ENCODE measurements at regions not wholly inside any gene's neighbourhood (a gene's known extent, or its start where the extent isn't known, plus 50 kb on each side); places are given as distances from the start of the nearest gene placed in this dataset.
A peak's percentile ranks its signal among the peaks of the same experiment; 100 is the strongest.

- H3K36me3 Mint-ChIP-seq, result no peaks in the 10 kb centered on the region
- H3K4me1 Mint-ChIP-seq, result no peaks in the 10 kb centered on the region
- no peak overlapping the region for H3K4me3 ChIP-seq
- no peak overlapping the region for H3K27ac Mint-ChIP-seq
- H3F3A ChIP-seq (ENCODE audit: low read depth), result no peaks in the 10 kb centered on the region
- H3K9ac ChIP-seq, result no peak overlapping the region
- no peaks in the 10 kb centered on the region for H3K27me3 ChIP-seq
- H3K9me3 ChIP-seq (ENCODE audit: low read depth), result no peaks in the 10 kb centered on the region
- H3K4me1 ChIP-seq, result no peaks in the 10 kb centered on the region
- H3K9me3 Mint-ChIP-seq, result no peaks in the 10 kb centered on the region
- H3K4me2 ChIP-seq, result no peak overlapping the region
- no peak for DNase-seq (ENCODE audit: low spot score)
- no peak overlapping the region for H3K27ac ChIP-seq
- no peak overlapping the region for H3K4me3 Mint-ChIP-seq
- H3K27me3 Mint-ChIP-seq (ENCODE audit: insufficient read depth, low read depth), result no peaks in the 10 kb centered on the region
- no peaks in the 10 kb centered on the region for H3K36me3 ChIP-seq
- no peak overlapping the region for H2AFZ ChIP-seq (replicated peaks)
- H4K20me1 ChIP-seq (ENCODE audit: low read depth), result no peaks in the 10 kb centered on the region
- H3K79me2 ChIP-seq (ENCODE audit: low read depth), result no peaks in the 10 kb centered on the region
- no peak for TF ChIP-seq EZH2 (IDR thresholded peaks at IDR 0.05)
- TF ChIP-seq EZH2phosphoT487 (IDR thresholded peaks at IDR 0.05), result no peak
- no peak for TF ChIP-seq CTCF (IDR thresholded peaks at IDR 0.05)
These were observed 152.6 kb downstream of the ZC3H11B start for GRCh38 chr1:219460081-219460895.

- Histone ChIP-seq H2AFZ (replicated peaks) (no peak overlapping the region), H3K9me3 (ENCODE audit: low read depth) (no peaks in the 10 kb centered on the region), H3K4me3 (no peak overlapping the region), H3K4me1 (no peaks in the 10 kb centered on the region), H3K79me2 (ENCODE audit: low read depth) (no peaks in the 10 kb centered on the region), H3K9ac (no peak overlapping the region), H3F3A (ENCODE audit: low read depth) (no peaks in the 10 kb centered on the region), H3K27me3 (no peaks in the 10 kb centered on the region), H3K36me3 (no peaks in the 10 kb centered on the region), H4K20me1 (ENCODE audit: low read depth) (no peaks in the 10 kb centered on the region), H3K4me2 (no peak overlapping the region), H3K27ac (no peak overlapping the region)
- DNase-seq (ENCODE audit: low spot score), result no peak
- Mint-ChIP-seq H3K27me3 (ENCODE audit: insufficient read depth, low read depth) (no peaks in the 10 kb centered on the region), H3K36me3 (no peaks in the 10 kb centered on the region), H3K4me1 (no peaks in the 10 kb centered on the region), H3K27ac (no peak overlapping the region), H3K9me3 (no peaks in the 10 kb centered on the region), H3K4me3 (no peak overlapping the region)
- no peak for TF ChIP-seq EZH2phosphoT487 (IDR thresholded peaks at IDR 0.05)
These were observed 153.4 kb downstream of the ZC3H11B start for GRCh38 chr1:219459351-219460080.

- no peaks in the 10 kb centered on the region for H3F3A ChIP-seq (ENCODE audit: low read depth)
- H2AFZ ChIP-seq (replicated peaks), result peak overlapping the region; percentile 13
- Mint-ChIP-seq H3K27ac (peak overlapping the region; percentile 54), H3K36me3 (no peaks in the 10 kb centered on the region), H3K27me3 (ENCODE audit: insufficient read depth, low read depth) (peaks cover 2% of the 10 kb centered on the region), H3K4me3 (no peak overlapping the region), H3K9me3 (no peaks in the 10 kb centered on the region), H3K4me1 (peaks cover 10% of the 10 kb centered on the region)
- H3K79me2 ChIP-seq (ENCODE audit: low read depth), result no peaks in the 10 kb centered on the region
- no peaks in the 10 kb centered on the region for H3K36me3 ChIP-seq
- peaks cover 18% of the 10 kb centered on the region for H3K4me1 ChIP-seq
- no peak overlapping the region for H3K4me3 ChIP-seq
- H3K27ac ChIP-seq, result no peak overlapping the region
- no peaks in the 10 kb centered on the region for H3K27me3 ChIP-seq
- DNase-seq (ENCODE audit: low spot score), result peak; percentile 52
- no peaks in the 10 kb centered on the region for H4K20me1 ChIP-seq (ENCODE audit: low read depth)
- H3K9ac ChIP-seq, result no peak overlapping the region
- no peaks in the 10 kb centered on the region for H3K9me3 ChIP-seq (ENCODE audit: low read depth)
- H3K4me2 ChIP-seq, result peak overlapping the region; percentile 6
- TF ChIP-seq CTCF (IDR thresholded peaks at IDR 0.05), result no peak
- no peak for TF ChIP-seq EZH2 (IDR thresholded peaks at IDR 0.05)
- no peak for TF ChIP-seq EZH2phosphoT487 (IDR thresholded peaks at IDR 0.05)
These were observed 166.6 kb downstream of the ZC3H11B start for GRCh38 chr1:219446288-219446687.

- DNase-seq (ENCODE audit: low spot score), result no peak
- peaks cover 2% of the 10 kb centered on the region for H3K27me3 Mint-ChIP-seq (ENCODE audit: insufficient read depth, low read depth)
- H3K9me3 Mint-ChIP-seq, result no peaks in the 10 kb centered on the region
- no peak for TF ChIP-seq CTCF (IDR thresholded peaks at IDR 0.05)
- TF ChIP-seq EZH2phosphoT487 (IDR thresholded peaks at IDR 0.05), result no peak
- TF ChIP-seq EZH2 (IDR thresholded peaks at IDR 0.05), result no peak
- Histone ChIP-seq H3K36me3 (no peaks in the 10 kb centered on the region), H3K4me2 (peak overlapping the region; percentile 6), H2AFZ (replicated peaks) (no peak overlapping the region), H3K27ac (no peak overlapping the region), H3F3A (ENCODE audit: low read depth) (no peaks in the 10 kb centered on the region), H3K79me2 (ENCODE audit: low read depth) (no peaks in the 10 kb centered on the region), H3K4me3 (no peak overlapping the region), H4K20me1 (ENCODE audit: low read depth) (no peaks in the 10 kb centered on the region), H3K4me1 (peaks cover 18% of the 10 kb centered on the region), H3K27me3 (no peaks in the 10 kb centered on the region), H3K9me3 (ENCODE audit: low read depth) (no peaks in the 10 kb centered on the region), H3K9ac (no peak overlapping the region)
- H3K4me1 Mint-ChIP-seq, result peaks cover 10% of the 10 kb centered on the region
- no peak overlapping the region for H3K4me3 Mint-ChIP-seq
- H3K36me3 Mint-ChIP-seq, result no peaks in the 10 kb centered on the region
- H3K27ac Mint-ChIP-seq, result peak overlapping the region; percentile 54
These were observed 167.0 kb downstream of the ZC3H11B start for GRCh38 chr1:219445864-219446263.

All from neural progenitor cell (in vitro differentiated cells).